CD4-positive, alpha-beta T cell (primary cell): ENCODE measurements at regions not wholly inside any gene's neighbourhood (a gene's known extent, or its start where the extent isn't known, plus 50 kb on each side); places are given as distances from the start of the nearest gene placed in this dataset.

Experiments
- ATAC-seq: fragments of 200-7000 bp; cut with Tn5 transposase; one replicate; pipeline ENCODE4 v1.10.0; 2022; ENCODE audit warnings: mild to moderate bottlenecking; ENCODE audit not compliant: poor library complexity
- CTCF ChIA-PET: fragments of 350-600 bp; sonication (Branson Sonifier 250); formaldehyde crosslinking; loops from one replicate; lab custom pipeline; 2021; ENCODE audit warnings: antibody characterized with exemption, inconsistent platforms; lab: Charles Lee
- POLR2A ChIA-PET: fragments of 350-600 bp; sonication (Branson Sonifier 250); formaldehyde crosslinking; loops from one replicate; lab custom pipeline; 2021; ENCODE audit warnings: antibody characterized with exemption, inconsistent platforms; lab: Charles Lee
- DNase-seq, 14 experiments: peaks; one replicate each; pipeline ENCODE4 v3.0.0-alpha.2; 2013 to 2020; ENCODE audit warnings: mixed read lengths in 2 of 14
- H3K27ac ChIP-seq, 2 donors: one replicate each; pipeline versions ENCODE4 v1.5.1 to v1.7.0; 2013; ENCODE audit warnings: low read length in 2 of 2, low read depth in 1 of 2, mild to moderate bottlenecking in 1 of 2
- H3K27me3 ChIP-seq, 2 experiments: 1 replicate in 1 of 2; 2 replicates in 1 of 2; pipeline versions ENCODE4 v1.6.1 to v1.7.0; 2013; ENCODE audit warnings: low read length in 2 of 2, control low read depth in 1 of 2, mild to moderate bottlenecking in 1 of 2, moderate library complexity in 1 of 2; ENCODE audit not compliant: insufficient read depth in 2 of 2, control insufficient read depth in 1 of 2
- H3K36me3 ChIP-seq: one replicate; pipeline ENCODE4 v1.6.1; 2013; ENCODE audit warnings: low read length, control low read depth; ENCODE audit not compliant: insufficient read depth
- H3K4me1 ChIP-seq: one replicate; pipeline ENCODE4 v1.6.1; 2013; ENCODE audit warnings: low read length, control low read depth; ENCODE audit not compliant: insufficient read depth
- H3K4me3 ChIP-seq: one replicate; pipeline ENCODE4 v1.5.1; 2013; ENCODE audit warnings: mild to moderate bottlenecking, low read length, moderate library complexity
- H3K9me3 ChIP-seq, 2 experiments: 1 replicate in 1 of 2; 2 replicates in 1 of 2; pipeline versions ENCODE4 v1.6.1 to v1.7.0; 2013; ENCODE audit warnings: low read length in 2 of 2, mild to moderate bottlenecking in 2 of 2, control low read depth in 1 of 2, moderate library complexity in 1 of 2; ENCODE audit not compliant: control insufficient read depth in 1 of 2, insufficient read depth in 1 of 2
- H3K27ac Mint-ChIP-seq: one replicate; pipeline ENCODE4 v1.8.0; 2020; ENCODE audit warnings: mixed read lengths
- H3K27me3 Mint-ChIP-seq: one replicate; pipeline ENCODE4 v1.8.0; 2021; ENCODE audit warnings: mixed read lengths
- H3K36me3 Mint-ChIP-seq: one replicate; pipeline ENCODE4 v1.8.0; 2021; ENCODE audit warnings: low read depth, mixed read lengths
- H3K4me1 Mint-ChIP-seq: one replicate; pipeline ENCODE4 v1.8.0; 2021; ENCODE audit warnings: low read depth, mixed read lengths
- H3K4me3 Mint-ChIP-seq: one replicate; pipeline ENCODE4 v1.8.0; 2020; ENCODE audit warnings: mild to moderate bottlenecking, mixed read lengths
- H3K9me3 Mint-ChIP-seq: one replicate; pipeline ENCODE4 v1.8.0; 2020; ENCODE audit warnings: mixed read lengths
- intact Hi-C, 2 experiments: fragments of 100-400 bp; cut with DNase I in 1 of 2; cut with micrococcal nuclease in 1 of 2; formaldehyde crosslinking; loops; one replicate each; pipeline versions ENCODE4 v1.15.1 to v1.9.0; 2023 to 2025; cut with DNase I, micrococcal nuclease
- TF ChIP-seq, protein P1 (sequence below): fragments of 200-600 bp; IDR thresholded peaks from one replicate; pipeline ENCODE4 v1.8.0; 2022; ENCODE audit warnings: antibody characterized with exemption, mild to moderate bottlenecking

DNA sequence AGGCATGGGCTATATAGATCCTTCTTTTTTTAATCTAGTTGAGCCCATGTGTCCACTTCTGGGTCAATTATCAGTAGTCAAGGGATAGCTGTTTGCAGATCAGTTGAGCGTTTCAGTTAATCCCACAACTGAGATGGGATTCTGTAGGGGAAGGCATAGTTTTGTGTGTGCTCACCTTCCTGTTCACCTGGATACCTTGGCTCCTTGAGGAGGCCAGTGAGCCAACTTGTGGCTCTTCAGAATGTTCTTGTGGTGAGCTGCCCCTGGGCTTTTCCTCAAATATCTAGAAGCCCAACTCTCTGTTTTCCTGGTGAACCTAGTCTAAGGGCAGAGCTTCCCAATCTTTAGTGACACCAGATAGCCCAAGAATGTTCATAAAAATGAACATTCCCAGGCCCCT is 302.9 kb upstream of the TBX3 start:
- CTCF ChIA-PET, result no interaction called here
- Mint-ChIP-seq H3K4me3 (no peak overlapping the region), H3K4me1 (no peaks in the 10 kb centered on the region), H3K27me3 (no peaks in the 10 kb centered on the region), H3K27ac (no peak overlapping the region), H3K36me3 (no peaks in the 10 kb centered on the region), H3K9me3 (peaks cover 20% of the 10 kb centered on the region)
- Histone ChIP-seq H3K9me3 (peaks cover 0 to 4% of the 10 kb centered on the region in 2 experiments), H3K4me3 (no peak overlapping the region), H3K36me3 (no peaks in the 10 kb centered on the region), H3K27ac (no peak overlapping the region), H3K4me1 (no peaks in the 10 kb centered on the region), H3K27me3 (no peaks in the 10 kb centered on the region)
- TF ChIP-seq, protein P1, sequence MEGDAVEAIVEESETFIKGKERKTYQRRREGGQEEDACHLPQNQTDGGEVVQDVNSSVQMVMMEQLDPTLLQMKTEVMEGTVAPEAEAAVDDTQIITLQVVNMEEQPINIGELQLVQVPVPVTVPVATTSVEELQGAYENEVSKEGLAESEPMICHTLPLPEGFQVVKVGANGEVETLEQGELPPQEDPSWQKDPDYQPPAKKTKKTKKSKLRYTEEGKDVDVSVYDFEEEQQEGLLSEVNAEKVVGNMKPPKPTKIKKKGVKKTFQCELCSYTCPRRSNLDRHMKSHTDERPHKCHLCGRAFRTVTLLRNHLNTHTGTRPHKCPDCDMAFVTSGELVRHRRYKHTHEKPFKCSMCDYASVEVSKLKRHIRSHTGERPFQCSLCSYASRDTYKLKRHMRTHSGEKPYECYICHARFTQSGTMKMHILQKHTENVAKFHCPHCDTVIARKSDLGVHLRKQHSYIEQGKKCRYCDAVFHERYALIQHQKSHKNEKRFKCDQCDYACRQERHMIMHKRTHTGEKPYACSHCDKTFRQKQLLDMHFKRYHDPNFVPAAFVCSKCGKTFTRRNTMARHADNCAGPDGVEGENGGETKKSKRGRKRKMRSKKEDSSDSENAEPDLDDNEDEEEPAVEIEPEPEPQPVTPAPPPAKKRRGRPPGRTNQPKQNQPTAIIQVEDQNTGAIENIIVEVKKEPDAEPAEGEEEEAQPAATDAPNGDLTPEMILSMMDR, result no peak
- DNase-seq, result no peak
- no peak for ATAC-seq
- POLR2A ChIA-PET, result no interaction called here
- intact Hi-C loops, result no loop called here

DNA sequence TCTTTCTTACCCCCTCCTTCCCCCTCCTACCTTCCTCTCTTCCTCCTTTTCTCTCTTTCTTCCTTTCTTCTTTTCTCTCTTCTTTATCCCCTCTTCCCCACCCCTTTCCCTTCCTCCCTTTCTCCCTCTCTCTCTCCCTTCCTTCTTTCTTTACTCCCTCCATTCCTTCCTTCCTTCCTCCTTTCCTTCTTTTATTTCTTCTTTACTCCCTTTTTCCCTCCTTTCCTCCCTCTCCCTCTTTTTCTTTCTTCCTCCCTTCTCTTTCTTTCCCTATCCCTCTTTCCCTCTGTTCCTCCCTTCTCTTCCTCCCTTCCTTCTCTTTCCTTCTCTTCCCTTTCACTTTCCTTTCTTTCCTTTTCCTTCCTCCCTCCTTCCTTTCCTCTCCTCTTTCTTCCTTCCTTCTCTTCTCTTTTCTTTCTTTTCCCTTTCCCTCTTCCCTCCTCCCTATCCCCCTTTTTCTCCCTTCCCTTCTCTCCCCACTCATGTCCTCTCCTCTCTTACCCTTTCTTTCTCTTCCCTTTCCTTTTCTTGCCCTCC is 302.3 kb upstream of the TBX3 start:
- H3K4me3 ChIP-seq, result no peak overlapping the region
- H3K27me3 ChIP-seq, result no peaks in the 10 kb centered on the region
- POLR2A ChIA-PET, result no interaction called here
- intact Hi-C loops, result no loop called here
- Mint-ChIP-seq H3K4me1 (no peaks in the 10 kb centered on the region), H3K9me3 (peaks cover 21% of the 10 kb centered on the region), H3K36me3 (no peaks in the 10 kb centered on the region), H3K4me3 (no peak overlapping the region), H3K27ac (no peak overlapping the region), H3K27me3 (no peaks in the 10 kb centered on the region)
- peaks cover 0 to 4% of the 10 kb centered on the region in 2 experiments for H3K9me3 ChIP-seq
- H3K4me1 ChIP-seq, result no peaks in the 10 kb centered on the region
- DNase-seq (no peak), ATAC-seq (no peak)
- no peaks in the 10 kb centered on the region for H3K36me3 ChIP-seq
- TF ChIP-seq, protein P1, result no peak
- no peak overlapping the region for H3K27ac ChIP-seq
- CTCF ChIA-PET, result no interaction called here

DNA sequence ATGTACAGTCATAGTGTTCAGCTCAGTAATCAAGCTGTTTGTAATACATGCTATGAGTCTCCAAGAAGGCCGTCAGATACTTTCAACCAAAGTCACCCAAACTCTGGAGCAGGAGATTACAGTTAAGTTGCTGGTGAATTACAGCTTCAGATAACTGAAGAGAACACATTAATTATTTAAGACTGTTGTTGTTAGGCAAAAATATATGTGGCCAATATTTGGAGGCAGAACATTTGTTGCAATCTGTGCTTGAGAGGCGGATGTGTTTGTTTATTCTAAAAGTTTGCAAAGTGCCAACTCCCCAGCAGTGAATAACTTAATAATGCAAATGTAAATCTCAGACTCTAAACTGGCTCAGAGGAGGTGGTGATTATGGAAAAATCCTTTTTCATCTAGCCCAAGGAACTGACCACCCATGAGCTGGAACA is 300.7 kb upstream of the TBX3 start:
- TF ChIP-seq, protein P1, result no peak
- H3K9me3 Mint-ChIP-seq, result peaks cover 17% of the 10 kb centered on the region
- ChIA-PET CTCF (no interaction called here), POLR2A (no interaction called here)
- Histone ChIP-seq H3K4me1 (no peaks in the 10 kb centered on the region), H3K4me3 (no peak overlapping the region), H3K36me3 (no peaks in the 10 kb centered on the region), H3K27ac (no peak overlapping the region), H3K27me3 (no peaks in the 10 kb centered on the region), H3K9me3 (no peaks in the 10 kb centered on the region)
- H3K27ac Mint-ChIP-seq, result no peak overlapping the region
- H3K4me1 Mint-ChIP-seq, result no peaks in the 10 kb centered on the region
- H3K4me3 Mint-ChIP-seq, result no peak overlapping the region
- no peaks in the 10 kb centered on the region for H3K27me3 Mint-ChIP-seq
- H3K36me3 Mint-ChIP-seq, result no peaks in the 10 kb centered on the region
- intact Hi-C loops, result no loop called here
- DNase-seq (no peak), ATAC-seq (no peak)
